ENCODE measurements at regions not wholly inside any gene's neighbourhood (a gene's known extent, or its start where the extent isn't known, plus 50 kb on each side); places are given as distances from the start of the nearest gene placed in this dataset.

GRCh38 chr4:111267786-111268185, 644.9 kb upstream of the PITX2 start:
- WGBS, 3 donors, result 81 to 88% (median 82%) methylated on average over 2 of the region's 2 CpGs
- H3K36me3 ChIP-seq, result no peaks in the 10 kb centered on the region
- TF ChIP-seq POLR2A (IDR thresholded peaks at IDR 0.05) (no peak), CTCF (IDR thresholded peaks at IDR 0.05) (no peak), EP300 (IDR thresholded peaks at IDR 0.05) (no peak)
- H3K4me1 ChIP-seq (ENCODE audit: insufficient read depth), result no peaks in the 10 kb centered on the region
- intact Hi-C loops (cut with DNase I), result no loop called here
- no peaks in the 10 kb centered on the region for H3K9me3 ChIP-seq
- H3K4me3 ChIP-seq, result no peak overlapping the region
- H3K27ac ChIP-seq, result no peak overlapping the region
- no peaks in the 10 kb centered on the region for H3K27me3 ChIP-seq
- no peak for DNase-seq

- H3K4me3 ChIP-seq, result no peak overlapping the region
- no peaks in the 10 kb centered on the region for H3K4me1 ChIP-seq (ENCODE audit: insufficient read depth)
- intact Hi-C loops (cut with DNase I), result no loop called here
- no peak for DNase-seq
- H3K36me3 ChIP-seq, result no peaks in the 10 kb centered on the region
- TF ChIP-seq POLR2A (IDR thresholded peaks at IDR 0.05) (no peak), CTCF (IDR thresholded peaks at IDR 0.05) (no peak), EP300 (IDR thresholded peaks at IDR 0.05) (no peak)
- no peaks in the 10 kb centered on the region for H3K9me3 ChIP-seq
- no peak overlapping the region for H3K27ac ChIP-seq
- WGBS, 3 donors, result 15 to 23% (median 17%) methylated on average over 2 of the region's 2 CpGs
- no peaks in the 10 kb centered on the region for H3K27me3 ChIP-seq
Observed at GRCh38 chr4:111268769-111269414, 646.0 kb upstream of the PITX2 start.

GRCh38 chr4:111269439-111269838, 646.6 kb upstream of the PITX2 start:
- intact Hi-C loops (cut with DNase I), result no loop called here
- Histone ChIP-seq H3K36me3 (no peaks in the 10 kb centered on the region), H3K4me1 (ENCODE audit: insufficient read depth) (no peaks in the 10 kb centered on the region), H3K4me3 (no peak overlapping the region), H3K27ac (no peak overlapping the region), H3K9me3 (no peaks in the 10 kb centered on the region), H3K27me3 (no peaks in the 10 kb centered on the region)
- no peak for TF ChIP-seq EP300 (IDR thresholded peaks at IDR 0.05)
- no peak for TF ChIP-seq POLR2A (IDR thresholded peaks at IDR 0.05)
- no peak for TF ChIP-seq CTCF (IDR thresholded peaks at IDR 0.05)
- no peak for DNase-seq
- WGBS, 3 donors, result 33 to 52% (median 44%) methylated on average over 2 of the region's 2 CpGs

- TF ChIP-seq POLR2A (IDR thresholded peaks at IDR 0.05), result no peak
- no peak for TF ChIP-seq CTCF (IDR thresholded peaks at IDR 0.05)
- TF ChIP-seq EP300 (IDR thresholded peaks at IDR 0.05), result no peak
- no peaks in the 10 kb centered on the region for H3K4me1 ChIP-seq (ENCODE audit: insufficient read depth)
- no peak overlapping the region for H3K27ac ChIP-seq
- no peak for DNase-seq
- WGBS, 3 donors, result 90 to 94% (median 92%) methylated on average over 3 of the region's 3 CpGs
- H3K9me3 ChIP-seq, result no peaks in the 10 kb centered on the region
- no peak overlapping the region for H3K4me3 ChIP-seq
- no peaks in the 10 kb centered on the region for H3K27me3 ChIP-seq
- intact Hi-C loops (cut with DNase I), result no loop called here
- H3K36me3 ChIP-seq, result no peaks in the 10 kb centered on the region
Observed at GRCh38 chr4:111274060-111274459, 651.2 kb upstream of the PITX2 start.
